HEK293T (cell line): ENCODE measurements at regions not wholly inside any gene's neighbourhood (a gene's known extent, or its start where the extent isn't known, plus 50 kb on each side); places are given as distances from the start of the nearest gene placed in this dataset.

Experiments used
- CTCF ChIA-PET: fragments of 350-600 bp; formaldehyde crosslinking; extraction: SDS; loops from one replicate; lab custom pipeline; 2021; ENCODE audit warnings: antibody characterized with exemption, inconsistent platforms; lab: Yijun Ruan, JAX
- POLR2A ChIA-PET: fragments of 350-600 bp; formaldehyde crosslinking; extraction: SDS; loops from one replicate; lab custom pipeline; 2020; ENCODE audit warnings: antibody characterized with exemption, inconsistent platforms; lab: Yijun Ruan, JAX
- DNase-seq: peaks from one replicate; pipeline ENCODE4 v3.0.0; 2012; ENCODE audit warnings: mixed read lengths; ENCODE audit errors: extremely low spot score
- ARNT ChIP-seq: fragments of 450-650 bp; IDR thresholded peaks from 2 replicates; pipeline ENCODE4 v1.6.1; 2017; ENCODE audit warnings: mild to moderate bottlenecking
- BHLHE40 ChIP-seq: fragments of 450-650 bp; IDR thresholded peaks from 2 replicates; pipeline ENCODE4 v1.6.1; 2016; ENCODE audit warnings: mild to moderate bottlenecking, moderate library complexity, borderline replicate concordance
- CTBP1 ChIP-seq: fragments of 450-650 bp; IDR thresholded peaks from 2 replicates; pipeline ENCODE4 v1.6.1; 2016; ENCODE audit warnings: borderline replicate concordance
- ELF4 ChIP-seq: fragments of 450-650 bp; IDR thresholded peaks from 2 replicates; pipeline ENCODE4 v1.6.1; 2017; ENCODE audit warnings: antibody characterized with exemption
- FOXA1 ChIP-seq: fragments of 450-650 bp; IDR thresholded peaks from 2 replicates; pipeline ENCODE4 v1.6.1; 2016; ENCODE audit warnings: mild to moderate bottlenecking
- FOXK2 ChIP-seq: fragments of 450-650 bp; IDR thresholded peaks from 2 replicates; pipeline ENCODE4 v1.6.1; 2016; ENCODE audit warnings: mild to moderate bottlenecking
- FOXM1 ChIP-seq: fragments of 450-650 bp; IDR thresholded peaks from 2 replicates; pipeline ENCODE4 v1.6.1; 2017; ENCODE audit warnings: mild to moderate bottlenecking, borderline replicate concordance
- HDGF ChIP-seq: fragments of 450-650 bp; IDR thresholded peaks from 2 replicates; pipeline ENCODE4 v1.6.1; 2017; ENCODE audit warnings: antibody characterized with exemption, borderline replicate concordance
- L3MBTL2 ChIP-seq: fragments of 450-650 bp; conservative IDR thresholded peaks from 2 replicates; pipeline ENCODE4 v1.6.1; 2016; ENCODE audit warnings: mild to moderate bottlenecking
- LEF1 ChIP-seq: fragments of 450-650 bp; IDR thresholded peaks from 2 replicates; pipeline ENCODE4 v1.6.1; 2017; ENCODE audit warnings: mild to moderate bottlenecking, borderline replicate concordance
- NFRKB ChIP-seq: fragments of 450-650 bp; IDR thresholded peaks from 2 replicates; pipeline ENCODE4 v1.6.1; 2016; ENCODE audit warnings: mild to moderate bottlenecking, moderate library complexity
- SP1 ChIP-seq: fragments of 450-650 bp; IDR thresholded peaks from 2 replicates; pipeline ENCODE4 v1.6.1; 2017
- SUZ12 ChIP-seq: fragments of 450-650 bp; IDR thresholded peaks from 2 replicates; pipeline ENCODE4 v1.6.1; 2016; ENCODE audit warnings: mild to moderate bottlenecking
- TARDBP ChIP-seq: fragments of 450-650 bp; IDR thresholded peaks from 2 replicates; pipeline ENCODE4 v1.6.1; 2016
- ZNF384 ChIP-seq: fragments of 450-650 bp; IDR thresholded peaks from 2 replicates; pipeline ENCODE4 v1.6.1; 2016
- TF ChIP-seq, protein P1 (sequence below): fragments of 450-650 bp; IDR thresholded peaks from 2 replicates; pipeline ENCODE4 v1.6.1; 2016

- POLR2A ChIA-PET: no interaction called here
- no peak for DNase-seq
- CTCF ChIA-PET: no interaction called here
- TF ChIP-seq ZNF384 (no peak), FOXK2 (no peak), CTBP1 (no peak), LEF1 (no peak), ELF4 (no peak), BHLHE40 (no peak), HDGF (no peak), NFRKB (no peak), FOXM1 (no peak), SP1 (no peak)
- TF ChIP-seq, protein P1, sequence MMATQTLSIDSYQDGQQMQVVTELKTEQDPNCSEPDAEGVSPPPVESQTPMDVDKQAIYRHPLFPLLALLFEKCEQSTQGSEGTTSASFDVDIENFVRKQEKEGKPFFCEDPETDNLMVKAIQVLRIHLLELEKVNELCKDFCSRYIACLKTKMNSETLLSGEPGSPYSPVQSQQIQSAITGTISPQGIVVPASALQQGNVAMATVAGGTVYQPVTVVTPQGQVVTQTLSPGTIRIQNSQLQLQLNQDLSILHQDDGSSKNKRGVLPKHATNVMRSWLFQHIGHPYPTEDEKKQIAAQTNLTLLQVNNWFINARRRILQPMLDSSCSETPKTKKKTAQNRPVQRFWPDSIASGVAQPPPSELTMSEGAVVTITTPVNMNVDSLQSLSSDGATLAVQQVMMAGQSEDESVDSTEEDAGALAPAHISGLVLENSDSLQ: no peak
These were observed 122.3 kb downstream of the RNASET2 start for GRCh38 chr6:166834049-166834448.

DNA sequence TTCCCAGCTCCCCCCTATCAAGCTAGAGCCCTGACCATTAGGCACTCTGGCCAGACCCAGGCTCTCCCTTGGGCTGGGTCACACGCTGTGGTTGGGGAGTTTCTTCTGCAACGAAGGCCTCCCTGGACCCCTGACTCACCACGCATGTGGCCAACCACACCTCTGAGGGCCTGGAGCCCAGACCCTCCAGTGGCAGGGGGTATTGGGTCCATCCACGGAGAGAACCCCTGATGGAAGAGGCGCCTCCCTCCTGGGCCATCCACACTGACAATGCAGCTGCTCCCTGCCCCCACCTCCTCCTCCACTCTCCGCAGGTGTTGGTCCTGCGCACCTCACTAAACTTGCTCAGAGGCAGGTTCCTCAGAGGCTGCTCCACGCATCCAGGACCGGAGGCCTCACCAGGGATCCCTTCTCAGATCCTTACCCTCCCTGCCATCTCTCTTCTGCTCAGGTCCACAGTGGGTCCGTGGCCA, 125.4 kb downstream of the RNASET2 start:
- no peak for DNase-seq
- ChIA-PET POLR2A (no interaction called here), CTCF (interaction anchor here (0.6 kb wide), 1 partner anchor 56 kb away, joined by 3 read pairs; no protein-coding TSS in a partner anchor)
- no peak for TF ChIP-seq SP1
- TF ChIP-seq FOXM1: no peak
- TF ChIP-seq, protein P1: no peak
- TF ChIP-seq ZNF384: no peak
- TF ChIP-seq FOXK2: no peak
- no peak for TF ChIP-seq L3MBTL2
- no peak for TF ChIP-seq CTBP1
- no peak for TF ChIP-seq ELF4
- TF ChIP-seq TARDBP: no peak
- no peak for TF ChIP-seq ARNT
- no peak for TF ChIP-seq SUZ12
- TF ChIP-seq HDGF: no peak
- TF ChIP-seq BHLHE40: no peak
- TF ChIP-seq NFRKB: no peak
- TF ChIP-seq FOXA1: no peak
- no peak for TF ChIP-seq LEF1

GRCh38 chr6:166830185-166830890, 126.0 kb downstream of the RNASET2 start:
- POLR2A ChIA-PET: no interaction called here
- no peak for TF ChIP-seq ZNF384
- TF ChIP-seq SUZ12: no peak
- TF ChIP-seq NFRKB: no peak
- CTCF ChIA-PET: interaction anchor here (0.6 kb wide), 1 partner anchor 55 kb away, joined by 3 read pairs; no protein-coding TSS in a partner anchor
- no peak for DNase-seq

DNA sequence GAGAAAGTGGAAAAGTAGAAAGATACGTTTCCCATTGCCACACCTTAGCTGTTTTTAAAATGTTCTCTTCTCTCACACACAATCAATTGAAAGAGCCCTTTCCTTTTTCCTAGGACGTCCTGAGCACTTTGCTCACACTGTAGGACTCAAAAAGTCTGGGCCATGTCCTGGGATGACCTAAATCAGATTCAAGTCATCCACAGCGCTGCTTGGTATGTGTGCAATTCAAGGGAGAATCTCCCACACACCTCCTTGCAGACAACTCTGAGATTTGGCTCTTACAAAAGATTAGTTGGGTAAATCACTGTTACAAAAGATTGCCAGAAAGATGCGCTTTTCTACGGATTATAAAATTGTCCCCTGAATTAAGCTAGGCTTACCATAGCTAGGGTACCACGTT, 130.1 kb downstream of the RNASET2 start:
- ChIA-PET CTCF (no interaction called here), POLR2A (no interaction called here)
- DNase-seq: no peak
- TF ChIP-seq, protein P1: no peak
- no peak for TF ChIP-seq FOXA1
- no peak for TF ChIP-seq LEF1

DNA sequence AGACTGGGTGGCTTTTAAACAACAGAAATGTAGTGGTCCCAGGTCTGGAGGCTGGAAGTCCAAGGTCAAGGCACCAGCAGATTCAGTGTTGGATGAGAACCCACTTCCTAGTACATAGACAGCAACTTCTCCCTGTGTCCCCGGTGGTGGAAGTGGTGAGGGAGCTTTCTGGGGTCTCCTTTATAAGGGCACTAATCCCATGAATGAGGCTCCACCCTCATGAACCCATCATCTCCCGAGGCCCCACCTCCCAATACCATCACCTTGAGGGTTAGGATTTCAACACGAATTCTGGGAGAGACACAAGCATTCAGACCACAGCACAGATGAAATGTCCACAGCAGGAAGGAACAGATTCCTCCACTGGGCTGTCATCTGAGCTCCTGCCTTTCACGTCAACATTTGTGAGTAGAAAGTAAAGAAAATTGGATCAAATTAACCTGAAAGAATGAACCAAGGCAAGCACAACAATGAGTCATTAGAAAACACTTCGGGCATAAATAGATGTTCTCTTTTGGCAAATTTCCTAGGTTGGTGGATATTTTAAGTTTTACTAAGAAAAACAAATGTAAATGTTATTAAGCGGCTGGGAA, 130.7 kb downstream of the RNASET2 start:
- TF ChIP-seq FOXK2 (no peak), NFRKB (no peak), SP1 (no peak), CTBP1 (no peak), SUZ12 (no peak), ZNF384 (no peak), FOXA1 (no peak), BHLHE40 (no peak), HDGF (no peak), L3MBTL2 (no peak), ELF4 (no peak), TARDBP (no peak), LEF1 (no peak), ARNT (no peak), FOXM1 (no peak)
- TF ChIP-seq, protein P1: no peak
- no peak for DNase-seq
- ChIA-PET POLR2A (no interaction called here), CTCF (no interaction called here)

DNA sequence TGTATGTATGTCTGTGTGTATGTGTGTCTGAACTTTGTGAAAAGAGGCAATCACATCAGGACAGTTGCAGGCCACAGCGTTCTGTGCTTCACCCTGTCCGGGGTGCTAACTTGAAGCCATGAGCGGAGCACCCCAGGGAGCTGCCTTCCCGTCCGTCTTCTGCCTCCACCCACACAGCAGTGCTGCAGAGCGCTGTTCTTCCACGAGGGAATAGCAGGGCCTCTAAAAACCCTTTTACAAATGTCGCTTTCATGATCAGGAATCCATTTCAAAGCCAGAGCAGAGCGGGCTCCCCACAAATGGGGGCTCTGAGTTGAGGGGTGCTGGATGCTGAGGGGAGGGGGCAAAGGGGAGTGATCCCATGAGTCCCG, 131.5 kb downstream of the RNASET2 start:
- CTCF ChIA-PET: no interaction called here
- no peak for TF ChIP-seq FOXM1
- TF ChIP-seq FOXK2: no peak
- TF ChIP-seq NFRKB: no peak
- TF ChIP-seq, protein P1: no peak
- TF ChIP-seq LEF1: no peak
- TF ChIP-seq ZNF384: no peak
- TF ChIP-seq ELF4: no peak
- TF ChIP-seq L3MBTL2: no peak
- TF ChIP-seq SP1: no peak
- no peak for TF ChIP-seq SUZ12
- TF ChIP-seq TARDBP: no peak
- TF ChIP-seq CTBP1: no peak
- no peak for TF ChIP-seq FOXA1
- no peak for TF ChIP-seq BHLHE40
- POLR2A ChIA-PET: no interaction called here
- no peak for DNase-seq
